Kidney (tissue), 13 donors: ENCODE measurements at regions not wholly inside any gene's neighbourhood (a gene's known extent, or its start where the extent isn't known, plus 50 kb on each side); places are given as distances from the start of the nearest gene placed in this dataset.

Source experiments
- DNase-seq, 5 donors: peaks; one replicate each; pipeline ENCODE4 v3.0.0-alpha.2; 2013 to 2020
- FAIRE-seq: peaks from 2 replicates; lab custom pipeline; 2012; peaks lifted over from hg19 to GRCh38; lab: Jason Lieb, UNC
- H3K27ac ChIP-seq, 2 donors: one replicate each; pipeline ENCODE4 v1.7.0; 2013; ENCODE audit warnings: low read depth in 2 of 2, low read length in 2 of 2, inconsistent platforms in 1 of 2
- H3K27me3 ChIP-seq: one replicate; pipeline ENCODE4 v1.7.1; 2013; ENCODE audit warnings: low read length, inconsistent platforms; ENCODE audit not compliant: control insufficient read depth, insufficient read depth
- H3K36me3 ChIP-seq, 3 donors: one replicate each; pipeline versions ENCODE4 v1.7.0 to v1.7.1; 2013; ENCODE audit warnings: low read length in 3 of 3, control low read depth in 1 of 3, inconsistent platforms in 1 of 3; ENCODE audit not compliant: insufficient read depth in 3 of 3, control insufficient read depth in 2 of 3
- H3K4me1 ChIP-seq, 3 donors: one replicate each; pipeline versions ENCODE4 v1.7.0 to v1.7.1; 2013; ENCODE audit warnings: low read length in 3 of 3, inconsistent platforms in 1 of 3, low read depth in 1 of 3; ENCODE audit not compliant: control insufficient read depth in 2 of 3, insufficient read depth in 2 of 3
- H3K4me3 ChIP-seq, 3 donors: one replicate each; pipeline versions ENCODE4 v1.7.0 to v1.8.1; 2013; ENCODE audit warnings: low read length in 3 of 3, control low read depth in 1 of 3, inconsistent platforms in 1 of 3
- H3K9ac ChIP-seq, 3 donors: one replicate each; pipeline versions ENCODE4 v1.7.0 to v1.7.1; 2013; ENCODE audit warnings: low read length in 3 of 3, control low read depth in 1 of 3, inconsistent platforms in 1 of 3
- H3K9me3 ChIP-seq, 3 donors: one replicate each; pipeline versions ENCODE4 v1.7.0 to v1.7.1; 2013; ENCODE audit warnings: low read length in 3 of 3, control low read depth in 1 of 3, inconsistent platforms in 1 of 3; ENCODE audit not compliant: control insufficient read depth in 2 of 3, insufficient read depth in 1 of 3
- intact Hi-C: fragments of 100-400 bp; cut with DNase I; formaldehyde crosslinking; loops from one replicate; pipeline ENCODE4 v1.11.1; 2022
- TF ChIP-seq, protein P1 (sequence below): IDR thresholded peaks from 3 replicates; pipeline ENCODE4 v1.5.1; 2012; ENCODE audit warnings: mild to moderate bottlenecking, moderate library complexity, borderline replicate concordance; ENCODE audit not compliant: insufficient read depth; ENCODE audit errors: extremely low read depth
- donor health status: control.
- donor health status: control.
- donor health status: control.
- donor health status: control.
- donor health status: control.
- donor health status: DM: yes; HTN: yes; CAD: no.
- donor health status: Normal renal cell carcinoma (clear cell type).

DNA sequence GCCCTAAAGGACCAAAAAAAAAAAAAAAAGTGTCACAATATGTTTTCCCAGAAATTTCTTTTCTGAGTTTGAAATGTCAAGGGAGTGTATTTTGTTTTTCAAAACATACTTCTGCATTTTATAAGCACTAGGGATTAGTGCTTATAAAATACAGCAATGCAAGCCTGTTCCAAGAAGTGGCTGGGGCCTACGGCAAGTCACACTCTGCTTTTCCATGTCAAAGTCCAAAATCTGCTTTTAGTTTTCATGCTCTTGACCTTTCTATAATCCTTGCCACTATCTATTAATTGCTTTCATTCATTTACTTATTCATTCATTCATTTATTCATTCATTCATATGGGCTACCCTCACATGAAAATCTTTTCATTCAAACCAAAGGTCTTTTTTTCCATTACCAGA lies 100.1 kb upstream of the UXS1 start:
- TF ChIP-seq, protein P1, sequence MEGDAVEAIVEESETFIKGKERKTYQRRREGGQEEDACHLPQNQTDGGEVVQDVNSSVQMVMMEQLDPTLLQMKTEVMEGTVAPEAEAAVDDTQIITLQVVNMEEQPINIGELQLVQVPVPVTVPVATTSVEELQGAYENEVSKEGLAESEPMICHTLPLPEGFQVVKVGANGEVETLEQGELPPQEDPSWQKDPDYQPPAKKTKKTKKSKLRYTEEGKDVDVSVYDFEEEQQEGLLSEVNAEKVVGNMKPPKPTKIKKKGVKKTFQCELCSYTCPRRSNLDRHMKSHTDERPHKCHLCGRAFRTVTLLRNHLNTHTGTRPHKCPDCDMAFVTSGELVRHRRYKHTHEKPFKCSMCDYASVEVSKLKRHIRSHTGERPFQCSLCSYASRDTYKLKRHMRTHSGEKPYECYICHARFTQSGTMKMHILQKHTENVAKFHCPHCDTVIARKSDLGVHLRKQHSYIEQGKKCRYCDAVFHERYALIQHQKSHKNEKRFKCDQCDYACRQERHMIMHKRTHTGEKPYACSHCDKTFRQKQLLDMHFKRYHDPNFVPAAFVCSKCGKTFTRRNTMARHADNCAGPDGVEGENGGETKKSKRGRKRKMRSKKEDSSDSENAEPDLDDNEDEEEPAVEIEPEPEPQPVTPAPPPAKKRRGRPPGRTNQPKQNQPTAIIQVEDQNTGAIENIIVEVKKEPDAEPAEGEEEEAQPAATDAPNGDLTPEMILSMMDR = no peak
- intact Hi-C loops = no loop called here
- no peak overlapping the region for H3K27ac ChIP-seq

GRCh38 chr2:106293271-106293783 lies 99.2 kb upstream of the UXS1 start:
- intact Hi-C loops = no loop called here
- no peaks in the 10 kb centered on the region for H3K4me1 ChIP-seq
- no peak overlapping the region for H3K9ac ChIP-seq
- DNase-seq = no peak
- H3K9me3 ChIP-seq = no peaks in the 10 kb centered on the region
- FAIRE-seq = no peak
- H3K27ac ChIP-seq = no peak overlapping the region
- no peaks in the 10 kb centered on the region for H3K36me3 ChIP-seq
- no peak overlapping the region for H3K4me3 ChIP-seq
- TF ChIP-seq, protein P1 = no peak
- H3K27me3 ChIP-seq = no peaks in the 10 kb centered on the region

More for the DNA sequence above, 100.1 kb upstream of the UXS1 start:
- Histone ChIP-seq H3K9ac (no peak overlapping the region), H3K4me1 (no peaks in the 10 kb centered on the region), H3K36me3 (no peaks in the 10 kb centered on the region), H3K4me3 (no peak overlapping the region), H3K27me3 (no peaks in the 10 kb centered on the region), H3K9me3 (no peaks in the 10 kb centered on the region)
- no peak for FAIRE-seq
- no peak for DNase-seq

- Histone ChIP-seq H3K36me3 (no peaks in the 10 kb centered on the region), H3K27ac (no peak overlapping the region), H3K27me3 (no peaks in the 10 kb centered on the region), H3K4me3 (no peak overlapping the region), H3K4me1 (no peaks in the 10 kb centered on the region), H3K9ac (no peak overlapping the region), H3K9me3 (no peaks in the 10 kb centered on the region)
- TF ChIP-seq, protein P1 = no peak
- intact Hi-C loops = no loop called here
- FAIRE-seq = no peak
- DNase-seq = no peak
Measured at GRCh38 chr2:106292627-106293026, 98.5 kb upstream of the UXS1 start.

DNA sequence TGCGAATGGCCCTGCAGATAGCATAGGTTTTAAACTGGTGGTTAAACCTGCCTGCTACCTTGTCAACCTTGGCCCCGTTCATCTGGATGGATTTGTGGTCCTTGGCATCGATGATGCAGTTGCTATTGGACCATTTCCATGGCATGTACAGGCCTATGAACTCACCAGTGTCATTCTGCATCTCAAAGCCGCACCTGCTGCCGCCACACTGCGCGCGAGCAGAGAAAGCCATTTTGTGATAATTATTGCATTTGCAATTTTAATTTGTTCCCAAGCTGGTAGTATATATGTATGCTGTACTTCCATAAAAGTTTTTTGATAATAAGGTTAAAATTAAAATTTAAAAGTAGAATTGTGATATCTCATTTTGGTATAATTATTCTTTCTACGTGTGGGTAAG lies 94.8 kb upstream of the UXS1 start:
- Histone ChIP-seq H3K9me3 (no peaks in the 10 kb centered on the region), H3K36me3 (no peaks in the 10 kb centered on the region), H3K4me3 (no peak overlapping the region), H3K9ac (no peak overlapping the region), H3K4me1 (no peaks in the 10 kb centered on the region), H3K27me3 (no peaks in the 10 kb centered on the region), H3K27ac (no peak overlapping the region)
- FAIRE-seq (no peak), DNase-seq (no peak)
- TF ChIP-seq, protein P1 = no peak
- intact Hi-C loops = no loop called here
